ENCODE measurements at regions not wholly inside any gene's neighbourhood (a gene's known extent, or its start where the extent isn't known, plus 50 kb on each side); places are given as distances from the start of the nearest gene placed in this dataset.

DNA sequence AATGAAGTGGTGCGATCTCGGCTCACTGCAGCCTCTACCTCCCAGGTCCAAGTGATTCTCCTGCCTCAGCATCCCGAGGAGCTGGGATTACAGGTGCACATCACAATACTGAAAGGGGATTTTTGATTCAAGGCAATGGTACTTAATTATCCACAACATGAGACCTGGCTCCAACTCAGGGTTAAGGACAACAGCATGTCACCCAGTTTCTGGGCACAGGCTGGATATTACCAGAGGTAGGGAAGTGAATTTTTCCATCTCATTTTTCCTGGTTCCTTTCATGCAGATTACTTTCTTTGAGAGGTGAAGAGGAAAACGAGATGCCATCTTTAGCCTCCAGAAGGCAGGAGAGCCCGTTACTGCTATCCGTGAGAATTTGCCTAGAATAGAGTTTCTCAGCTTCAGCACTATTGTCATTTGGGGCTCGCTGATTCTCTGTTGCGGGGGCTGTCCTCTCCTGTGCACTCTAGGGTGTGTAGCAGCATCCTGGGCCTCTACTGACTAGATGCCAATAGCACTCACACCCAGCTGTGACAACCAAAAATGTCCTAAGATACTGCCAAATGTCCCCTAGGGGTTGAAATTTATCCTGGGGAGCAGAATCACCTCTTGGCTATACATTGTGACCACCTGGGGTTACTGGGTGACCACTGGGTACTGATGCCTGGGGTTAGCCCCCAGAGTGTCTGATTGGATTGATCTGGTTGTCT is 121.8 kb upstream of the NDP start:
- dilution Hi-C loops (cut with MboI; ENCODE audit: extremely low pct_ligation_motif_present, low sequenced_read_pairs) = no loop called here

More for the DNA sequence above, 121.8 kb upstream of the NDP start:
- BruUV-seq (replicated peaks) = no TSS peak
- H3K27ac ChIP-seq (ENCODE audit: insufficient read depth, low read depth, low read length) = no peak overlapping the region
- H4K20me1 ChIP-seq (replicated peaks; ENCODE audit: control insufficient read depth, extremely low read depth, insufficient read depth, low read length) = no peaks in the 10 kb centered on the region
- DNase-seq (ENCODE audit: low read depth, low spot score) (no peak), FAIRE-seq (no peak)
- no peaks in the 10 kb centered on the region for H3K9me1 ChIP-seq (replicated peaks; ENCODE audit: control insufficient read depth, extremely low read depth, insufficient read depth, low read length)
- no peaks in the 10 kb centered on the region for H3K9me3 ChIP-seq (replicated peaks; ENCODE audit: control insufficient read depth, insufficient read depth, low read length)
- intact Hi-C loops (cut with micrococcal nuclease) = no loop called here
- H3K79me2 ChIP-seq (ENCODE audit: control insufficient read depth, insufficient read depth, low read length) = no peaks in the 10 kb centered on the region
- no peaks in the 10 kb centered on the region for H3K4me1 ChIP-seq (ENCODE audit: control insufficient read depth, extremely low read depth, insufficient read depth, low read length)
- no peak overlapping the region for H3K9ac ChIP-seq (replicated peaks; ENCODE audit: extremely low read depth, insufficient read depth, low read length)
- no peak overlapping the region for H3K4me2 ChIP-seq (ENCODE audit: insufficient read depth, low read length)
- POLR2A ChIA-PET = no interaction called here
- H2AFZ ChIP-seq (ENCODE audit: low read depth, low read length) = no peak overlapping the region
- H3K27me3 ChIP-seq (ENCODE audit: control insufficient read depth in 2 of 2, insufficient read depth in 2 of 2, low read length in 2 of 2) = no peaks in the 10 kb centered on the region
- no peaks in the 10 kb centered on the region for H3K36me3 ChIP-seq (ENCODE audit: control insufficient read depth in 2 of 2, extremely low read depth in 1 of 2, insufficient read depth in 2 of 2, low read length in 2 of 2)
- H3K4me3 ChIP-seq (replicated peaks in 1 of 3; ENCODE audit: insufficient read depth in 1 of 3, low read depth in 1 of 3, low read length in 3 of 3) = no peak overlapping the region
- TF ChIP-seq, protein P1, sequence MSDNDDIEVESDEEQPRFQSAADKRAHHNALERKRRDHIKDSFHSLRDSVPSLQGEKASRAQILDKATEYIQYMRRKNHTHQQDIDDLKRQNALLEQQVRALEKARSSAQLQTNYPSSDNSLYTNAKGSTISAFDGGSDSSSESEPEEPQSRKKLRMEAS (IDR thresholded peaks at IDR 0.05; ENCODE audit: insufficient read depth, insufficient read length) = no peak
- no peak for TF ChIP-seq MYC (IDR thresholded peaks at IDR 0.05; ENCODE audit: low read depth, low read length)
- no peak for TF ChIP-seq FOS (IDR thresholded peaks at IDR 0.05; ENCODE audit: borderline replicate concordance, insufficient read depth, low read length)
- TF ChIP-seq POLR2A (IDR thresholded peaks at IDR 0.05; ENCODE audit: low read depth, low read length) = no peak
- no peak for TF ChIP-seq JUN (IDR thresholded peaks at IDR 0.05; ENCODE audit: borderline replicate concordance, insufficient read depth, insufficient read length, low read depth)
- TF ChIP-seq EZH2 (IDR thresholded peaks at IDR 0.05; ENCODE audit: borderline replicate concordance, low read depth, low read length, severe bottlenecking) = no peak
- no peak for TF ChIP-seq POLR2AphosphoS5 (IDR thresholded peaks at IDR 0.05; ENCODE audit: insufficient read depth, low read depth, low read length)
- TF ChIP-seq GATA2 (IDR thresholded peaks at IDR 0.05; ENCODE audit: insufficient read depth, insufficient read length, low read depth, low read length) = no peak
- TF ChIP-seq, protein P2, sequence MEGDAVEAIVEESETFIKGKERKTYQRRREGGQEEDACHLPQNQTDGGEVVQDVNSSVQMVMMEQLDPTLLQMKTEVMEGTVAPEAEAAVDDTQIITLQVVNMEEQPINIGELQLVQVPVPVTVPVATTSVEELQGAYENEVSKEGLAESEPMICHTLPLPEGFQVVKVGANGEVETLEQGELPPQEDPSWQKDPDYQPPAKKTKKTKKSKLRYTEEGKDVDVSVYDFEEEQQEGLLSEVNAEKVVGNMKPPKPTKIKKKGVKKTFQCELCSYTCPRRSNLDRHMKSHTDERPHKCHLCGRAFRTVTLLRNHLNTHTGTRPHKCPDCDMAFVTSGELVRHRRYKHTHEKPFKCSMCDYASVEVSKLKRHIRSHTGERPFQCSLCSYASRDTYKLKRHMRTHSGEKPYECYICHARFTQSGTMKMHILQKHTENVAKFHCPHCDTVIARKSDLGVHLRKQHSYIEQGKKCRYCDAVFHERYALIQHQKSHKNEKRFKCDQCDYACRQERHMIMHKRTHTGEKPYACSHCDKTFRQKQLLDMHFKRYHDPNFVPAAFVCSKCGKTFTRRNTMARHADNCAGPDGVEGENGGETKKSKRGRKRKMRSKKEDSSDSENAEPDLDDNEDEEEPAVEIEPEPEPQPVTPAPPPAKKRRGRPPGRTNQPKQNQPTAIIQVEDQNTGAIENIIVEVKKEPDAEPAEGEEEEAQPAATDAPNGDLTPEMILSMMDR (IDR thresholded peaks at IDR 0.05; ENCODE audit: extremely low read depth in 1 of 2, insufficient read depth in 1 of 2, low read depth in 1 of 2, low read length in 2 of 2) = no peak
- CTCF ChIA-PET = no interaction called here
